NT2/D1 (cell line): ENCODE measurements at regions not wholly inside any gene's neighbourhood (a gene's known extent, or its start where the extent isn't known, plus 50 kb on each side); places are given as distances from the start of the nearest gene placed in this dataset.

Experiments used
- DNase-seq: peaks from one replicate; pipeline ENCODE4 v3.0.0-alpha.2; 2011; ENCODE audit warnings: low read depth, low spot score
- H3K27me3 ChIP-seq: 2 replicates; pipeline ENCODE4 v1.6.0; 2011; ENCODE audit warnings: mild to moderate bottlenecking; ENCODE audit not compliant: insufficient read length, insufficient read depth
- H3K36me3 ChIP-seq: 2 replicates; pipeline ENCODE4 v1.6.1; 2011; ENCODE audit warnings: mild to moderate bottlenecking, low read length, mixed read lengths; ENCODE audit not compliant: insufficient read depth, insufficient read length
- H3K4me1 ChIP-seq: 2 replicates; pipeline ENCODE4 v1.5.1; 2011; ENCODE audit not compliant: insufficient read depth, insufficient read length
- H3K4me3 ChIP-seq: 2 replicates; pipeline ENCODE4 v1.5.1; 2011; ENCODE audit warnings: low read depth; ENCODE audit not compliant: insufficient read length
- H3K9ac ChIP-seq: 2 replicates; pipeline ENCODE4 v1.6.0; 2011; ENCODE audit warnings: low read depth; ENCODE audit not compliant: insufficient read length
- H3K9me3 ChIP-seq: 2 replicates; pipeline ENCODE4 v1.5.1; 2011; ENCODE audit warnings: mild to moderate bottlenecking, low read length; ENCODE audit not compliant: insufficient read depth
- SUZ12 ChIP-seq: IDR thresholded peaks from 2 replicates; pipeline ENCODE4 v1.6.1; 2011; ENCODE audit not compliant: insufficient read length, insufficient read depth; ENCODE audit errors: extremely low read depth
- YY1 ChIP-seq: IDR thresholded peaks from 2 replicates; pipeline ENCODE4 v1.6.1; 2011; ENCODE audit not compliant: insufficient read length, insufficient read depth
- ZNF274 ChIP-seq: IDR thresholded peaks from 2 replicates; pipeline ENCODE4 v1.6.1; 2011; ENCODE audit warnings: mild to moderate bottlenecking, low read depth, low read length

DNA sequence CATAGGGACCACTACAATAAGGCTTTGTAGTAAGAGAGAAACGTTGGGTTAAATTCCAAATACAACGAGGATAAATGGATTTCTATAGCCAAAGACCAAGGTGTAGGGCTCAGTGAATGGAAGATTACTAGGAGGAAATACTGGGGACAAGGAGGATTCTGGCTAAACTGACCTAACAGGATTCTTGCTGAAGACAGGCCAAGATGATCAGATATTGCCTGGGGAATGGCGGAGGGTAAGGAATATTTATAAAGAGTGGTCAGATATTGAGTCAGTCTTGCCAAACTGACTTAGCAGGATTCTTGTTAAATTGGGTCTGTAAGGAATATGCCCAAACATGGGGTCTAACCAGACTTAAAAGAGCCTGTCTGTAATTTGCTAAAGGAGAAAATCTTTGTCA, 463.8 kb downstream of the EDEM1 start:
- no peak for DNase-seq
- no peaks in the 10 kb centered on the region for H3K36me3 ChIP-seq
- no peaks in the 10 kb centered on the region for H3K27me3 ChIP-seq
- TF ChIP-seq YY1 (no peak), SUZ12 (no peak), ZNF274 (no peak)
- no peak overlapping the region for H3K4me3 ChIP-seq
- H3K9ac ChIP-seq = no peak overlapping the region
- H3K9me3 ChIP-seq = peaks cover 3% of the 10 kb centered on the region; the same call in 1 of the 2 replicates
- no peaks in the 10 kb centered on the region for H3K4me1 ChIP-seq

DNA sequence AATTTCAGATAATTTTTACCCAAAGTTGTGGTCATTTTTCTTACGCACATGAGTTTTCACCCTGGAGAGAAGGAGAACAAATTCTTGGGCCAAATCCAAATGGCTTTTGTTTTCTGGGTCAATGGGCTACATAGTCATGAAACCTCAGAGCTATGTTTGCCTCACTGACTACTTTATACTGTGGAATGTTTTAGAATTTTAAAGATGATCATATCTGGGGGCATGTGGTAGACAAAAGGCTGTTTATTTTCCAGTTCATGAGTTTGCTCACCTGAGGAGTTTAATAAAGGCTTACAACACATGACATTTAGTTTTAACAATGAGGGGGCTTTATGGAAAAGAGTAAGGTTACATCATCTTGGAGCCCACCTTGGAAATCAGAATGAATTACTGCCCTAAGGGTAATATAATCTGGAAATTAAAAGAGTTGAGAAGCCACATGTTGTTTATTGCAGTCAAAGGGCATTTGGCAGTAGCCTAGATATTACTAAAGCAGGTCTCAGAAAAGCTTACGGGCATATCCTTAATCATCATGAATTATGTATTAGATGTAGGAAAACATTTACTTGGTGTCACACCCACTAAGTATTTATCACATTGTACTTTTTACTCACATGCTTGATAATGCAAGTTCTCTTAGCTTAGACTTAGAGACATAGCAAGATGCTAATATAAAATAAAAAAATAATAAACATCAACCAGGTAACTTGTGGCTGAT, 466.1 kb downstream of the EDEM1 start:
- Histone ChIP-seq H3K4me3 (no peak overlapping the region), H3K36me3 (no peaks in the 10 kb centered on the region), H3K4me1 (no peaks in the 10 kb centered on the region), H3K27me3 (no peaks in the 10 kb centered on the region), H3K9ac (no peak overlapping the region), H3K9me3 (peaks cover 9% of the 10 kb centered on the region)
- no peak for DNase-seq
- TF ChIP-seq ZNF274 = no peak
- no peak for TF ChIP-seq SUZ12
- no peak for TF ChIP-seq YY1

DNA sequence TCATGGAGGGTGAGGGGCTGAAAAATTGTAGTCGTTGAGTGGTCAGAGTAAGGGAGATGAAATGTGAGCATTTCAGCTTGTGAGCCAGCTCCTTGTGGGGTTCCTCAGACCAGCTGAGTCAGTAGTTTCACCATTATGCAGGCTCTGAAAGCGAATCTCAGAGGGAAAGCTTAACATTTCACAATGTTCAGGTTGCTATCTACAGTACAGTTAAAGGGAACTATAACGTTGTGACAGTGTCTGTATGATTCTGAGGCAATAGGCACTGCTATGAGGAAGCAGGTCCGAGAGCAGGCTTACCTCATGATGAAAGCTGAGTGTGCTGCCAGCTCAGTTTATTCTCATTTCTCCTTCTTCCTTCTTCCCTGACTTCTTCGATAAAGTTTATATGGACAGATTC, 469.6 kb downstream of the EDEM1 start:
- H3K9me3 ChIP-seq = peaks cover 9% of the 10 kb centered on the region
- H3K4me3 ChIP-seq = no peak overlapping the region
- no peak for TF ChIP-seq ZNF274
- TF ChIP-seq SUZ12 = no peak
- no peak for TF ChIP-seq YY1
- H3K4me1 ChIP-seq = no peaks in the 10 kb centered on the region
- no peaks in the 10 kb centered on the region for H3K27me3 ChIP-seq
- H3K9ac ChIP-seq = no peak overlapping the region
- no peaks in the 10 kb centered on the region for H3K36me3 ChIP-seq
- DNase-seq = no peak

- no peaks in the 10 kb centered on the region for H3K4me1 ChIP-seq
- no peak overlapping the region for H3K4me3 ChIP-seq
- DNase-seq = no peak
- TF ChIP-seq SUZ12 = no peak
- TF ChIP-seq YY1 = no peak
- no peak for TF ChIP-seq ZNF274
- H3K9ac ChIP-seq = no peak overlapping the region
- peaks cover 16% of the 10 kb centered on the region; the same call in 1 of the 2 replicates for H3K9me3 ChIP-seq
- no peaks in the 10 kb centered on the region for H3K36me3 ChIP-seq
- H3K27me3 ChIP-seq = no peaks in the 10 kb centered on the region
Measured at GRCh38 chr3:5663601-5664000, 476.1 kb downstream of the EDEM1 start.

DNA sequence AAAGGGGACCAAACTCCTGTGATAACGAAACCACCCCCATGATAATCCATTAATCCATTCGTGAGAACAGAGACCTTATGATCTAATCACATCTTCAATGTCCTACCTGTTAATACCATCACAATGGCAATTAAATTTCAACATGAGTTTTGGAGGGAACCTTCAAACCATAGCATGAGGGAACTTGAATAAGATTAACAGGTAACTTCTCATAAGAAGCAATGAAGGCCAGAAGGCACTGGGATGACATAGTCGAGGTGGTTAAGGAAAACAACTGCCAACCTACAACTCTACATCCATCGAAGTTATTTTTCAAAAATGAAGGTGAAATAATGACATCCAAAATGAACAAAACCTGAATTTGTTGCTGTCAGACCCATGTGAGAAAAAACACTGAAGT, 478.9 kb downstream of the EDEM1 start:
- no peaks in the 10 kb centered on the region for H3K27me3 ChIP-seq
- H3K36me3 ChIP-seq = no peaks in the 10 kb centered on the region
- TF ChIP-seq YY1 (no peak), ZNF274 (no peak), SUZ12 (no peak)
- H3K9ac ChIP-seq = no peak overlapping the region
- H3K9me3 ChIP-seq = peaks cover 16% of the 10 kb centered on the region; the same call in 1 of the 2 replicates
- no peak overlapping the region for H3K4me3 ChIP-seq
- no peak for DNase-seq
- H3K4me1 ChIP-seq = no peaks in the 10 kb centered on the region

DNA sequence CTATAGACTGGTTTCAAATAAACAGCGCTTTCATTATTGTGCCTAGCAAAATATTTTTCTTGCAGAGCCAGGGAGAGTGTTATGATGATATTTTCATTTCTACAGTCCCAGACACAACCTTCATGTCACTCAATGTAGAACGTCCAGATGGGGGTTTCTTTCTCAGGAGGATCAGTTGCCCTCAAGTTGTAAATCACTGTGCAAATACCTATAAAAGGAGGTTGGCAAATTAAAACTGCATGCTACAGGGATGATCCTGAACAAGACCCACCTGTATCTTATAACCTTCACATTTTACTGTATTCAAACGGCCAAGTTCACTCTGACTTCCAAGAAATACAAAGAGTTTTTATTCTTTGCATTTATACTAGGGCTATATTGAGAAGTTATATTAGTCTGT, 486.0 kb downstream of the EDEM1 start:
- no peaks in the 10 kb centered on the region for H3K9me3 ChIP-seq
- no peak overlapping the region for H3K9ac ChIP-seq
- no peaks in the 10 kb centered on the region for H3K27me3 ChIP-seq
- H3K4me3 ChIP-seq = no peak overlapping the region
- H3K36me3 ChIP-seq = no peaks in the 10 kb centered on the region
- DNase-seq = no peak
- no peaks in the 10 kb centered on the region for H3K4me1 ChIP-seq
- TF ChIP-seq SUZ12 (no peak), ZNF274 (no peak), YY1 (no peak)

DNA sequence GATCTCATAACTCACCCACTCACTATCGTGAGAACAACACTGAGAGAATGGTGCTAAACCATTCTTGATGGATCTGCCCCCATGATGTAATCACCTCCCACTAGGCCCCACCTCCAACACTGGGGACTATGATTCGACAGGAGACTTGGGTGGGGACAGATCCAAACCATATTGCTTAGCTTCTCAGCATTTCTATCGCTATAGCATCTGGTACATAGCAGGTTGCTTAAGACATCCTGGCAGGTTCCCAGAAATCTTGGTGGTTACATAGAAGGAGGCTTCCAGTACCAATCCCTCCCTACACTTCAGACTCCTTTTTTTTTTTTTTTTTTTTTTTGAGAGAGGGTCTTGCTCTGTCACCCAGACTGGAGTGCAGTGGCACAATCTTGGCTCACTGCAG, 487.8 kb downstream of the EDEM1 start:
- no peaks in the 10 kb centered on the region for H3K36me3 ChIP-seq
- H3K4me3 ChIP-seq = no peak overlapping the region
- no peaks in the 10 kb centered on the region for H3K27me3 ChIP-seq
- DNase-seq = no peak
- H3K9ac ChIP-seq = no peak overlapping the region
- H3K9me3 ChIP-seq = no peaks in the 10 kb centered on the region
- H3K4me1 ChIP-seq = no peaks in the 10 kb centered on the region
- TF ChIP-seq ZNF274 (no peak), YY1 (no peak), SUZ12 (no peak)

GRCh38 chr3:5677555-5677954, 490.0 kb downstream of the EDEM1 start:
- DNase-seq = no peak
- H3K9ac ChIP-seq = no peak overlapping the region
- H3K9me3 ChIP-seq = 0 out of 2 replicates have a peak, but pooled peaks cover 6% of the 10 kb centered on the region
- no peaks in the 10 kb centered on the region for H3K36me3 ChIP-seq
- H3K4me1 ChIP-seq = no peaks in the 10 kb centered on the region
- TF ChIP-seq SUZ12 = no peak
- TF ChIP-seq YY1 = no peak
- TF ChIP-seq ZNF274 = no peak
- no peaks in the 10 kb centered on the region for H3K27me3 ChIP-seq
- no peak overlapping the region for H3K4me3 ChIP-seq
